Activated CD4-positive, alpha-beta T cell treated with anti-CD3 and anti-CD28 coated beads, Interleukin-2, amount 50 U/mL, for 1 hour (primary cell): ENCODE measurements at regions not wholly inside any gene's neighbourhood (a gene's known extent, or its start where the extent isn't known, plus 50 kb on each side); places are given as distances from the start of the nearest gene placed in this dataset.

ENCODE experiments used
- DNase-seq: peaks from one replicate; pipeline ENCODE4 v3.0.0-alpha.2; 2020

DNA sequence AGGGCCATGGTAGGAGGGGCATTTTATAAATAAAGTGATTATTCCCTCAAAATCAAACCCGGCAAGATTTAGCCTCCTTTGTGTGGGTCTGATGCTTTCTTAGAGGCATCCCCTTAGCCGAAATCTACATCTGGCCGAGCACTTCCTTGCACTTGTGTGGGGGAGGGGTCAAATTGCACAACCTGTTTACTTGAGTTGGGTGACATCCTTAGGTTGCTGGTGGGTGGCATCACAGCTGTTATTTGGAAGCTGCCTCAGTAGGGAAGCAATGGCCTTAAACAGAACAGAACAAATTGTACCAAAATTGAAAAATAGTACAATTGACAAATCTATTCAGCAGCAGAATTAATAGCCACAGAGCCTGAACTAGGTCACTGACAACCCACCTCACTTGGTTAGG, 546.1 kb downstream of the SNAPC1 start:
- DNase-seq = no peak

DNA sequence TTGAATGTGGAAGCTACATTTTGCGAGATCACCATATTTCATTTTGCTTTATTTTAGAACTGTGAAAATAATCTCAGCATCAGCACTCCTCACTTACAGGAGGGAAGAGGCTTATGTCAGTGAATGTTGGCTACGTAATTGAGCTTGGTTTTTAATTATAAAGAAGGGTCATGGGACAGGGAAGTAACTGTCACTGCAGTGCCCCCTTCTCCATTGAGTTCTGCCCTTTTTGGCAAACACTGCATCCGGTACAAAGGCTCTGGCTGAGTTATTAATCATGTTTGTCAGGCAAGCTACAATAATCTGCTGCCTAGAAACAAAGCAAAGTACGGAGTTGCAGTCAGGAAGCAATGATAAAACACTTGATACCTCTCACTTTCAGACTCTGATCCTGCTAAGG, 546.7 kb downstream of the SNAPC1 start:
- no peak for DNase-seq

DNA sequence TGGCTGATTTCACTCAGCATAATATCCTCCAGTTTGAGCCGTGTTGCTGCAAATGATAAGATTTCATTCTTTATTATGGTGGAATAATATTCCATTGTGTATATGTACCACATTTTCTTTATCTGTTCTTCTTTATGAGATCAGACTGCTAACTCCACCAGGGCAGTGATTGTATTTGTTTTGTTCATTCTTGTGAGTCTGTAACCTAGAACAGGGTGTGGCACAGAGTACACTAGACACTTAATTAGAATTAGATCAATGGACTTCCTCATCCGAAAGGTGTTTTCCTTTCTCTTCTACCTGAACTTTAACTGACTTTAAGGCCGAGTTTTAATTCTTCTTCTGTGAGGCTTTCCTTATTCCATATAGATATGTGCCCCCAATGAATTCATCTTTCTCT, 551.0 kb downstream of the SNAPC1 start:
- DNase-seq = no peak

DNA sequence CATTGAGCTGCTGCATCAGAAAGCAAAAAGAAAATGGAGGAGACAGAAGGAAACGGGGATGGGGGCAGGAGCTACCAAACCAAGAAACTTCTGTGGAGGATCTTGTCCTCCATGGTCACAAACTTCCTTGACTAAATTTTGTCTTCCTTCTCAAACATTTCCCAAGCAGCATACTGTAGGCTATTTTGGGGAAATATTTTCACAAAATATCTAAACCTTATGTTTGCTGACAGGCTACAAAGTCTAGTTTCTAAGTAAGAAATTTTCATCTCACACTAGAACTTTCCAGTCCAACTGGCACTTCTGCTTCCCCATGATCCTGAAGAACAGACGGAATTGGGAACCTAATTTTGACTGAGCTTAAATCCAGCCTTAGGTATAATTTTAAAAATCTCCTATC, 552.0 kb downstream of the SNAPC1 start:
- no peak for DNase-seq

DNA sequence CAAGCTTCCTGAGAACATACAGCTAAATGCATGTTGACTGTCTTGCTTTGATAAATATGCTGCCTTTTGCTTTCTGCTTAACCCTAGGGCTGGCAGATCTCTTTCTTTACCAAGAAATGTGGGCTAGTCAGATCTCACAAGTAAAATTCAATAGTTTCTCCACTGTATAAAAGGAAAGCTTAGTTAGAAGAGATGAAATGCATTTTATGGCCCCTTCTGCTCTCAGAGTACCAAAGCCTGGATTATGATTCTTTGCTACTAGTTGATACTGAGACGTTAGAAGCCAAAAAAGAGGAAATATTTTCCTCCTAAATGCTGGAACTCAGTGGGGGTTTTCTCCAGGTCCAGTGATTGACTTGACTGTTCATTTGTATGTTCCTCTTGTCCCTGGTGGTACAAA, 552.7 kb downstream of the SNAPC1 start:
- no peak for DNase-seq

DNA sequence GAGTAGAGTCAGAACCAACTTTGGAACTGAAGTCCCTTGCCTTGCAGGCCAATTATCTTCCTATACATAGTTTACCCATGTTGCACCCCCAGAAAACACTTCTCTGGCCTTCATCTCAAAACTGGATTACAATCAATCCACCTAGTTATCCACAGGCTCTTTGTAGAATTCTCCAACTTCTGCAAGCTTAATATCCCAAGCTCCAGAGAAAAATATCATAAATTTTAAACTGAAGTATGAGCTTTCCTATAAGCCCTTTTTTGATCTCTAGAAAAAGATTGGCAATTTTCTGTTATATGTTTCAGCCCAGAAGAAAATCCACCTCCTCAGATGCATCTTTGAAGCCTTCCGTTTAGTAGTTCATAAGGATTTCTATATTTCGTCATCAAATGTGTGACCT, 553.4 kb downstream of the SNAPC1 start:
- no peak for DNase-seq

DNA sequence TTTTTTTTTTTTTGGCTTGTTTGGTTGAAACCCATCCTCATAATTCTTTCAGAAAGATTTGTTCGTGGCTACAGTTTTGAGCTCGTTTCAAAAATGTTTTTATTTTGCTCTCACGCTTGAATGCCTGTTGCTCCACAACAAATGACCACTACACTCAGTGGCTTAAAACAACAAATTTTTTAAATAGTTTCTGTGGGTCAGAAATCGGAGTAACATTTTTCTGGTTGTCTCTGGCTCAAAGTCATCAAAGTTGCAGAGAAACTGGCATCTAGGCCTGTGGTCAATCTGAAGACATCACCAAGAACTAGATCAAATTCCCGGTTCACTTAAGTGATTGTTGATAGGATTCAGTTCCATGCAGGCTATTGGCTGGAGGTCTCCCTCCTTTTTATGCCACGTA, 560.0 kb downstream of the SNAPC1 start:
- DNase-seq = no peak

DNA sequence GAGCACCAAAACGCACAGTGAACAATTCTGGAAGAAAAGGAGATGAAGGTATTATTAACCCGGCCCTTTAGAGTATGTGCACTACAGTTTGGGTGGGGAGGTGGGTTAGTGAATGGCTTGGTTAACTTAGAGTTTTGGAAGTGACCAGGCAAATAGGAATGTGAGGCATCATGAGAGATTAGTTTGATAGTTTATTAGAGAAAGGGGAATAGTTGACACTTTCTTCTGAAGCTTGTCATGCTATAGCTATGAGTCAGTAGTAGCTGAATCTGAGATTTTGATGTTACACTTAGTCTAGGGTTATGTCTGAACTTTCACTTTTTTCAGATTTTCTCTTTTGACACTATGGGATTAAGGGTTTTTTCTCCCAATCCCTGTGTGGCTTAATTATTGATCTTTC, 567.2 kb downstream of the SNAPC1 start:
- no peak for DNase-seq

DNA sequence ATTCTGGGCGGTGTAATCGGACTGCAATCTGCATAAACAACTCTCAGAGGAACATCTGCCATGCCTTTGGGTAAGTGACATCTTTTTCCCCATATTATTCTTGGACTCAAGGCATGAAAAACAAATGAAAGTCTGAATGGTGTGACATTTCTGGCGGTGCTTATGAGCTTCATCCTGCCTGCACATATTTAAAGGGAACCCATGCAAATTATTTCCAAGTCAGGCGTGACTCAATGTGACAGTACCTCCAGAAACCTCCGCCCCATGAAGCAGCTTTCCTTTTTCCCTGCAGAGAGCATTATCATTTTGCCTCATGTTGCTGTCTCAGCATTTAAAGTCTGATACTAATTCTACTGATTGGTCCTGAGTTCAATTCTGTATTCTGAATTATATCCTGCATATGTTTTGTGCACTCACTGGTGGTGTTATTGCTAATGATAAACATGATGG, 585.4 kb downstream of the SNAPC1 start:
- DNase-seq = no peak

DNA sequence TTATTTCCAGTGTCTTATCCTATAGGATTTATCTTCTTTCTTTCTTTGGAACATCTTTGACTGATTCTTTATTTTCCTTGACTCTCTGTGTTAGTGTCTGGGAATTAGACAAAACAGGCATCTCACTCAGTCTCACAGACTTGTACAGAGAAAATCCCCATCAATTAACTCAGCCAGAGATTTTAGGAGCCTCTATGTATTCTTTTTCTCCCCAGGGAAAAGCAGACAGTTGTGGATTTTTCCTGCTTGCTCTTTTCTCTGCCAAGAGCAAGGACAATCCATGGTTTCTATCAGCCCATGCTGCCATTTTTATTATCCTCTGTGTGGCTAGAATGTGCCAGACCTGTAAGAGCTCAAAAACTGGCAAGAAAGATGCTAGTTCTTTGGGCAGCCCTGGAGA, 595.1 kb downstream of the SNAPC1 start:
- DNase-seq = no peak

DNA sequence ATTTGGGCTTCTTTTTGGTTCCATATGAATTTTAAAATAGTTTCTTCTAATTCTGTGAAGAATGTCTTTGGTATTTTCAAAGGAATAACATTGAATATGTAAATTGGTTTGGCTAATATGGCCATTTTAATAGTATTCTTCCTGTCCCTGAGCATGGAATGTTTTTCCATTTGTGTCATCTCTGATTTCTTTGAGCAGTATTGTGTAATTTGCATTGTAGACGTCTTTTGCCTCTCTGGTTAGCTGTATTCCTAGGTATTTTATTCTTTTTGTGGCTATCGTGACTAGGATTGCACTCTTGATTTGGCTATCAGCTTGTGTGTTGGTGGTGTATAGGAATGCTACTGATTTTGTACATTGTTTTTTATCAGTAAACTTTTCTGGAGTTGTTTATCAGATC, 601.9 kb downstream of the SNAPC1 start:
- DNase-seq = no peak

DNA sequence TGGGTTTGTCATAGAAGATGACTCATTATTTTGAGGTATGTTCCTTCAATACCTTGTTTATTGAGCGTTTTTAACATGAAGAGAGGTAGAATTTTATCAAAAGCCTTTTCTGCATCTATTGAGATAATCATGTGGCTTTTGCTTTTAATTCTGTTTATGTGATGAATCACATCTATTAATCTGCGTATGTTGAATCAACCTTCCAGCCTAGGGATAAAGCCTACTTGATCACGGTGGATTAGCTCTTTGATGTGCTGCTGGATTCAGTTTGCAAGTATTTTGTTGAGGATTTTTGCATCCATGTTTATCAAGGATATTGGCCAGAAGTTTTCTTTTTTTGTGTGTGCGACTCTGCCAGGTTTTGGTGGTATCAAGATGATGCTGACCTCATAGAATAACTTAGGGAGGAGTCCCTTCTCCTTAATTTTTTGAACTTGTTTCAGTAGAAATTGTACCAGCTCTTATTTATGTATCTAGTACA, 602.6 kb downstream of the SNAPC1 start:
- DNase-seq = no peak

DNA sequence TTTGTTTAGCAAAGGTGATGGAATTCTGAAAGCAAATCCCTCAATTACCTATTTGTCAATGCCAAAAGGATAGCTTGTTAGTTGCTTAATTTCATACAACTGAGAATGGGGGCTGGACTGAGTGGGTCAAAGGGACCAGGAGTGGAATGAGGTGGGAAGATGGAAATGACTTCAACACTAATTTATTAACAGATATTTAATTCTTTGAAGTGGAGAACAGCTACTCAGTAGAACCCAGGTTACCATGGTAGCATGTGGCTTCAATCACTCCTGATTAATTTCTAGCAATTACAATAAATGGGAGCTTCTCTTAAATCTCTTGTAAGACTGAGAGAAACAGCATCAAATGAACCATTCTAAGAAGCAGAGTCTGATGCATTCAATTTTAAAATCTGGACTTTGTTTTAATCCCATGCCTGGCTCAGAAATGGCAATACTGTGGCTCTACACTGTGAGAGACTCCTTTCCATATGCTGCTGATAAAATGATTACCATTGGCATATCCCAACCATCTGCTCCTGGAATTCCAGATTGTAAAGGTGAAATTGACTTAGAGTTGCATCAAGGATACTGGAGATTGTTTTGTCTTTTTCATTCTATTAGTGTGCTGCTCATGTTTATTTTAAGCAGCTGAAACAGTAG, 607.8 kb downstream of the SNAPC1 start:
- DNase-seq = no peak

DNA sequence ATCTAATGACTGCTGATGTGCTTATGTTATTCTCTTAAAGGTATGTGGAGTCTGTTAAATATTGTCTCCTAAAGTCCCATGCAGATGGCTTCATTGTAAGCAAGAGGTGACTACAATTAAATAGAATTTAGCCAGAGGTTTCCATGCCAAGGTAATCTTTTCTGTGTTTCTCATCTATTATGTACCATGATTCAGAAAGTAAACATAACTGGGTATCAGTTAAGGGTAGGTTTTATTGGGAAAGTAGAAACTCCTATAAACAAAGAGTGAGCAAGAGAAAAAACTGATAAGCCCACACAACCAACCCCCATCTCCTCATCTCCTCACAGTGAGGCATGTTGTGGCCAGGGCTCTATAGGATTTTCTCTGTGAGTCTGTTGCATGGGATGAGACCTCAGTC, 611.7 kb downstream of the SNAPC1 start:
- DNase-seq = no peak

DNA sequence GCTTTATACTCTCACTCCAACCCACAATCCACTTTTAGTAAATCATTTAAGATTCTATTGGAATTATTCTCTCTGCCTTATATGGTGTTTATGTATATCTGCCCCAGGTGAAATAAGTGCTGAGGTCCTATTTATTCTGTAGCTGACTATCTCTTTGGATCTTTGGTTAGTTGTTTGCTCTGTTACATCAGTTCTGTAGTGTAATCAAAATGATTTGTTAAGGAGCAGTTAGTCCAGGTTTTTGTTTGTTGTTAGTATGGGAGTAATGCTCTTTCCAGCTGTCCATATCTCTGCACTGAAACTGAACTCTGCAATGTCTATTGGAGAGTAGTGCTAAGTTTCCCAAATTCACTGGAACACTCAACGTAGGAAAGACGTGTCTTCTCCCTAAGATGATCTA, 615.8 kb downstream of the SNAPC1 start:
- DNase-seq = no peak

DNA sequence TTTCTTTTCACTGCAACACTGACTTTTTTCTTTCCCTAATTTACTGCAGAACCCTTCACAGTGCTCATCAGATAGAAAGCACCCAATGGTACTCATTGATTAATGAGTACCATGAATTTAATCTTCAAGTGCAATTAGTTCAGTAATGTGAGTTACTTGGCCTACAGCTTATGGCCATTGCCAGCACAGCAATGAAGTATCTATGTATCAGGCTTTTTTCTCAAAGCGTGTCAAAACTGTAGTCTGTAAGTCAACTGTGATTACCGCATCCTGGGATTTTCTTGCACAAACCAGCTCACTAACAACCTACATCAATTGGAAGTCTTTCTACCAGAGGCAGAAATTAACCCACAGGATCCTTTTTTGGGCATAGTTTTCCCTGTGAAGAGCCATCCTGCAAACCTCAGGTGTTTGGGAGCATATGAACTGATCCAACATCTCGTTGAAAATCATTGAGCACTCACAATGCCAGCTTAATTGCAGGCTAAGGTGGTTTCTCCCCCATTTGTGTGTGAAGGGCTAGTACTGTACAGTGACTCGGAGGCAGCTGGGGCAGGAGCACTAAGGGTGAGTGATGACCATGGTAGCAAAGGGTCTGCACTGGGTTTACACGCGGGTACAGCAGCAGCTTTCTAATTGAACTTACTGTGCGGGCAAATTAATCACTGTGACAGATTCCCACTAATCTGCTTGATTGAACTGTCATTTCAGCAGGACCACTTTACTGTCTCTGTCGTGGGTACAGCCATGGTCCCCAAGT, 619.3 kb downstream of the SNAPC1 start:
- no peak for DNase-seq

DNA sequence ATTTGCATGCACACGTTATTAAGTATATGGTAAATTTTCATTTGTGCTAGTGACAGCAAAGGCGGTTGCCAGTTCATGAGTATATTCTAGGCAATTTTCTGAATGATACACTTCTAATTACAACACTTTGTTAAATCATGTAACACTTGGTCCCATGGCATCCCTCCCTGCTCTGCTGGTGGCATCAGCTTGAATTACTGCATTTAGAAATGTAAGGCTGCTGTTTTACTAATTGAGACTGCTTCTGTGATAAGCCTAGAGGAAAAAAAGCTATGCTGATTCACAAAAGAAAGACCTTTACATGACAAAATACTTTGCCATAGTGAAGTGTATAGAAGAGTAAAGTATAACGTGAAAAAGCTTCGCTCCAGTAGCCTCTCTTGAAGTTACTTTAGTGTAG, 636.1 kb downstream of the KCNH5 start:
- DNase-seq = no peak

DNA sequence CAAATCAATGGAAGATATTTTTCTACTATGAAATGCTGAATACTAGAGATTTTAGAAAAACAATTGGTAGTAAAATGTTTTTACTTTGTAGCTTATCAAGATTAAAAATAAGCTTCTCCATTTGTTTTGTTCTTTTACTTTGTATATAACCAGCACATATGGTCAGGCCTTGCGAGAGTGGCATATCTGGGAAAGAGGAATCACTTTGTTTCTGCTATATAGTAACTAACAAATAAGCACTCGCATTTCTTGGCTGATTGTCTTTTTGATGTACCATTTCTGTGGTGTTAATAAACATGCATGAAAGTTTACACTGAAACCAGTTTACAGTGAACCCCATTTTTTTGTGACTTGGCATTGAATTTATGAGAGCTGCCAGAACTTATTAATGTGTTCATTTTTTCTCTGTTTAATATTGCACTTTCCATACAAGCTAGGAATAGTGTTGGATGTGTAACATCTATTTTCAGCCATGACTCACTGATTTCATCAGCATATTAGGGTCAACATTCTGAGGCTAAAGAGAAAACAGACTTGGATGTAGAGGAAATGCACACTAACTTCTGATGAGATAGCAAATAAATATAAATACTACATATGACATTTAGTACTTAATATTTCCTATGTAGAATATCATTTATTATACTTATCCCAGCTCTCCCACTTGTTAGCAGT, 635.5 kb downstream of the KCNH5 start:
- no peak for DNase-seq

DNA sequence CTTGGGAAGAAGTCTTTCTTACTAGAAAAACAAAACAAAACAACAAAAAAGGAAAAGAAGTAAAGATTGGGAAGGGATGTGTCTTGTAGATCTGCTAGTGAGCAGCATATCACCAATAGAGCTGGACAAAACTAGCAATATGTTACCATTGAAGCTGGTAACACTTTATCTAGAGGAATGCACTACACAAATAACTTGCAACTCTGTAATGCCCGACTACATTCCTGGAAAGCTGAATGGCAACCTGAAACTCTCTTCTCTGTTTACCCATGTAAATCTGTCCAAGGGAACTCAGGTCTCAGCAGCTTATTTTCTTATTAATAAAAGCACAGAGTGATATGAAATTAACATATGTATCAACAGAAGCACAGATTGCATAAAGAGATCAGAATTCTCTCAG, 624.4 kb downstream of the KCNH5 start:
- no peak for DNase-seq

DNA sequence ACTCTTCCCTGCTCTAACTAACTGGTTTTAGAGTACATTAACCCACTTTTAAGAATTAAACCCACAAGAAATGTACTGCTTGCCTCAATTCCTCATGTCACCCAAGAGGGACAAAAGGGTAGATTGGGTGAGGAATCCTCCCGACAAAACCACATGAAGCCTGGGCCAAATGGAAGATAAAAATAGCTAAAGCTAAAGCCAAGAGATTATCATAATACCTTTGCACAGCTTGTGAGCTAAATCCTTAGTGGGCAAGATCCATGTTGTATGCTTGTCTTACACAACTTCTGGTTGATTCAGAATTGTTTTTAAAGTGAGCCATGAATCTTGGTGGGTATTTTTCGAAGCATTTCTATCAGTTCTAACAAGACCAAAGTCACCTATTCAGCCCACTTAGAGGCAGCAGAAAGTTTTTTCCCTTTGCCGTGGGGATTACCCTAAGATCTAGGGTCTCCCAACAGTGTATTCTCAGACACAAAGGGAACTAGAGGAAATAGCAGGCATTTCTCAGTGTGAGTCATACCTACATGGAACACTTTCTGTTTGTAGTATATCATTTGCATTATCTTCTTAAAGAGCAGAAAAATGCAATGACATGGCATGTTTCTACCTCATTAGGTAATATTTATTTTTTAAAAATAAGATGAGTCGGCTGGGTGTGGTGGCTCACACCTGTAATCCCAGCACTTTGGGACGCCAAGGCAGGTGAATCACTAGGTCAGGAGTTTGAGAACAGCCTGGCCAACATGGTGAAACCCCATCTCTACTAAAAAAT, 616.6 kb downstream of the KCNH5 start:
- no peak for DNase-seq

DNA sequence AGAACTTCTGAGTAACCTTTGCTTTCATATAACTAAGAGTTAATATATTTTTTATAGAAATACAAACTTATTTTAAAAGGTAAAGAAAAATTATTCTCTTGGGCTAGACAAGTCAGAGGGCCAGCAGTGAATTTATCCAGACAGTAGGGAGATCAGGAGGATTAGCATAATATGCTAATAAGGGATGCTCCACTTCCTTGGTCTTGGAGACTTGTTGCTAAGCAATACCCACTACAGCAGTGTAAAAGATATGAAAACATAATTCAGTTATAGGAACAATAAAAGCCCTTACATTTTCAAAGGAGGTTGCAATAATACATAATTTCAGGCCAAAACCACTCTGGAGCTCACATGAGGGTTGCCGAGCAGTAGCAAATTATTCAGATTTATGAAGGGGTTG, 615.6 kb downstream of the KCNH5 start:
- no peak for DNase-seq

DNA sequence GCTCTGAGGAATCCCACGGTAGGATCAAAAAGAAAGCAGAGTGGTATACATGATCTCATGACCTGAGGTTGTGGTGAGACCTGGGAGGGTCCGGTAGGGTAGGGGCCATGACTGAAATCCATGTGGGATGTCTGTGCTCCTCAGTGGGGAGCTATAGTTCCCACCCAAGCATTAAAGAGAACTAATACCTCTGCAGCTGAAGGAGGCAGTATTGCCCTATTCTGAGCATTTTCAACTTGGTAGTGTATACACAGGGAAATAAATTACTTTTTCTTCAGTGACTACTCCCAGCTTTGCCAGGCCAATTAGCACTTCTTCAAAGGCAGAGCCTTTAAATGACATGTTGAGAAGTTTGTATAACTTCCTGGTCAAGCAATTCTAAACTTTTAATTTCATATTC, 613.8 kb downstream of the KCNH5 start:
- no peak for DNase-seq

DNA sequence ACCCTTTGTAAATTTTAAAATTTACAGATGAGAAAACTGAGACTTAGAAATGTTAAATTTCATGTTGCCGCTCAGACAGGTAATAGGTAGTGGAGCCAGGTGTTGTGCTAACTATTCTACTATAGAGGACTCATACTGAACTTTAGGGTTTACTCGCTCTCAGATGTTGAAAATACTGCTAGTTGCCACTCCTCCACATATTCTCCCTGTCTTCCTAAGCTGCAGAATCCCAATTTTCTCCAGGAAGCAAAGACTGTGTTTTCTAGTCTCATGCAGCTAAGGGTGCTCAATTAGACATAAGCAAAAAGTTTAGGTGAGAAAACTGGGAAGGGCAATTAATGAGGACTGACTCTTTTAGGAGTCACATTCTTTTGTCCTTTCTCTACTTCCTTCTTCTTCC, 612.3 kb downstream of the KCNH5 start:
- DNase-seq = no peak
